ENCODE measurements at regions not wholly inside any gene's neighbourhood (a gene's known extent, or its start where the extent isn't known, plus 50 kb on each side); places are given as distances from the start of the nearest gene placed in this dataset.
A peak's percentile ranks its signal among the peaks of the same experiment; 100 is the strongest.

GRCh38 chr4:113849771-113850170 is 88.2 kb upstream of the CAMK2D start:
- DNase-seq, result no peak

- no peak for DNase-seq
Measured at GRCh38 chr4:113847710-113848109, 86.2 kb upstream of the CAMK2D start.

DNA sequence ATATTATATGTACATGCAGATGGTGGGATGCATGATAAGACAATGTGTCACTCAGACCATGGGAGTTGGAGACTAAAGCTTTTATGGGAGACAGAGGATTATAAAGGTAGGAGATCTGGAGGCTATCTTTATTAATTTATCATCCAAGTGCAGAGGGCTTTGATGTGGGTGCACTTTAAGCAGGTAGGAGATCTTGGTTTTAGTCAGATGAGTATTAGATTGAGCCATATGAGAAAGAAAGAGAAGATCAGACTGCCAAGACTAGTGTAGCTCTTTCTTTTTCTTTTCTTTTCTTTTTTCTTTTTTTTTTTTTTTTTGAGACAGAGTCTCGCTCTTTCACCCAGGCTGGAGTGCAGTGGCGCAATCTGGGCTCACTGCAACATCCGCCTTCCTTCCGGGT is 84.9 kb upstream of the CAMK2D start:
- no peak for DNase-seq

GRCh38 chr4:113845138-113845537 is 83.6 kb upstream of the CAMK2D start:
- DNase-seq, result no peak

DNA sequence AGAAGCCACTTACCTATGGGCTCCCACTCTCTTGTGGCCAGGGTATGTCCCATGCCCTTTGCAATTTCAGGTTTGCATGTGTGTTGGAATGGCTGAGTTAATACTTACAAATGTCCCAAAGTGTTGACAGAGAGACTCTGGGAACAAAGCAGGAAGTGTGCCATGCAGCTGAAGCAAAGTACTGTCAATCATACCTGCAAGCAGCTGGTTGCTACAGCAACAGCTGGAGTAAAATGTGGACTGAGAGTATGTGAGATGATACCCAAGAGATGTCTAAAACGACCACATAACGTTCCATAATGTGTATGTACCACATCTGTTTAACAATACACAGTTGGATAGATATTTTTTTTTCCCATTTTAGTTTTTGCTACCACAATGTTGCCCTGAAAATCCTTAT is 82.8 kb upstream of the CAMK2D start:
- no peak for DNase-seq

DNA sequence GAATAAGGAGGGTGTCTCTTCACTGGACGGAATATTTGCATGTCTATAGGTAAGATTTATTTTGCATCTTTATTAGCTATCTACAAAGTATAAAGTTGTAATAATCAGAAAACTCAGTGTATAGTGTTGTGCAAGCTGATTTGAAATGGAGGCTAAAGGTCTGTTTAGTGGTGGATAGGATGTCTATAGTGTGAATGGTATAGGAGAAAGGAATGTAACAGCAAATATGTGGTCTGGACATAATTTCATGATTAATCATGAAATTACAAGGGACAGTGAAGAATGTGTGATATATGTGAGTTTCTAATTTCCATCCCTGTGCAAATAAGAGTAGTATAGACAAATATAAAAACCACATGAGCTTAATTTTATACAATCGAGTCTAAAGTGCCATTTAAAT is 79.3 kb upstream of the CAMK2D start:
- no peak for DNase-seq

DNA sequence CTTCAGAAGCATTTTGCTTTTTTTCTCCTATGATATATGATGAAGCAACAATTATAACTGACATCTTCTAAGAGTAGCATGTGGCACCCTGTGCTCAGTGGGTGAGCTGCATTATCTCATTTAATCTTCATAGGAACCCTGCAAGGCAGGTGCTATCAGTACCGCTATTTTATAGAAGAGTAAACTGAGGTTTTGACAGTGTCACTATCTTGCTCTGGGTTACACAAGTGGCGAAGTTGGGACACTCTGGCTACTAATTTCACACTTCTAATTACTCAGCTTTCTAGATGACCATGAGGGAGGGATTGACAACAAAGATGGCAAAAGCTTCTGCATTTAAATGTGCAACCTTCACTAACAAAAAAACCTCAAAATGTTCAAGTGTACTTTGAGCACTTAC is 76.9 kb upstream of the CAMK2D start:
- no peak for DNase-seq

GRCh38 chr4:113837397-113837796 is 75.9 kb upstream of the CAMK2D start:
- no peak for DNase-seq

- DNase-seq, result no peak
Measured at GRCh38 chr4:113835005-113835404, 73.5 kb upstream of the CAMK2D start.

GRCh38 chr4:113834298-113834697 is 72.8 kb upstream of the CAMK2D start:
- no peak for DNase-seq

GRCh38 chr4:113832803-113833202 is 71.3 kb upstream of the CAMK2D start:
- no peak for DNase-seq

GRCh38 chr4:113831457-113831856 is 69.9 kb upstream of the CAMK2D start:
- DNase-seq, result no peak

DNA sequence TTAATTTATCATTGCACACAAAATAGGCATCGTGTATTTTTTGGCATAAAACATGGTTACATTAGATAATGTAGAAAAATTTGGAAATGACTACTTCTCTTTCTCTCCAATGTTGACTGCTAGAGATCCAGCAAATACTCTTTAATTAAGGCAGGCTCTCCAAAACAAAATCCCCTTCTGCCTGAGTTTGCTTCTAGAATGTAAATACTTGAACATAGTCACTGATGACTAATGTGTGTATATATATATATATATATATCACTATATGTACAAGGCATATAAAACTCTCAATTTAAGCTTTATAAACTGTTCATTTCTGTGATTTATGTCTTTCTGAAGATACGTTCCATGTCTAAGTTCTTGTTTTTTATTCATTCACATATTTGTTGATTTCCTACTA is 67.2 kb upstream of the CAMK2D start:
- DNase-seq, result no peak

- no peak for DNase-seq
Measured at GRCh38 chr4:113827285-113827684, 65.7 kb upstream of the CAMK2D start.

- DNase-seq, result no peak
Measured at GRCh38 chr4:113826421-113826820, 64.9 kb upstream of the CAMK2D start.

- peak; percentile 23 for DNase-seq
Measured at GRCh38 chr4:113825272-113825671, 63.7 kb upstream of the CAMK2D start.

- no peak for DNase-seq
Measured at GRCh38 chr4:113824396-113824795, 62.9 kb upstream of the CAMK2D start.

- no peak for DNase-seq
Measured at GRCh38 chr4:113823291-113823659, 61.7 kb upstream of the CAMK2D start.

GRCh38 chr4:113822555-113823290 is 61.2 kb upstream of the CAMK2D start:
- no peak for DNase-seq

DNA sequence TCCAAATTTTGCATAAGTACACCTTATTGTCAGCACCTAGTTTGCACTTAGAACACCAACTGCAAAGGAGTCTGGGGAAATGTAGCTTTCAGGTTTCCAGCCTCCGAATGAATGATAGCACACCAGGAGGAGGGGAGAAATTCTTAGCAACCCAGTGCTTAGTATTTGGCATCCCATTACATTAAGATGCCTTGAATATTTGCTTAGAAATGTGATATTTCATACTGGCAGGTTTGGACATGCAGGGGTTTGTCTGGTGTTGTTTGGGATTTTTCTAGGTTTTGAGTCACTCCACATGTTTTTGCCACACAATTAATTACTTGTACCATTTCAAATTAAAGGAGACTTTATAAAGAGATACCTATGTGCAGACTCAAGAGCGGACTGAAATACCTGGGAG is 60.3 kb upstream of the CAMK2D start:
- DNase-seq, result no peak

GRCh38 chr4:113820108-113820507 is 58.6 kb upstream of the CAMK2D start:
- DNase-seq, result no peak

- no peak for DNase-seq
Measured at GRCh38 chr4:113815826-113816225, 54.3 kb upstream of the CAMK2D start.

DNA sequence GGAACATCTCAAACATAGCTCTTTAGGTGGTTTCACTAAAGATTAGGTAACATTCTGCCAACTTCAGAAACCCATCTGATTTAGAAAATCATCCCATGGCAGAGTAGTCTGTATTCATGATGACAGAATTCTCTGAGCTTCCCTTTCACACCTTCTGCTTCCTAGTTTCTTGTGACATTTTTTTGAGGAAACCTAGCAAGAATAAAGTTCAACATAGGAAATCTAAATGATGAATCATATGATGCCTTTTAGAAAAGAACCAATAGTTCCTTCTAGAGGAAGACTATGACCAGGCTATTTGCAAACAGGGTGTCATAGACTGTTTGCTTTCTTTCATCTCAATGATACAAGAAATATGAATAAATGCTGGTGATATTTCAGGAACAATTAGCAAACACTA is 49.8 kb upstream of the CAMK2D start:
- DNase-seq, result no peak

Data from midbrain (tissue), 1 donor.